Calu3 (cell line): ENCODE measurements at regions not wholly inside any gene's neighbourhood (a gene's known extent, or its start where the extent isn't known, plus 50 kb on each side); places are given as distances from the start of the nearest gene placed in this dataset.

ENCODE experiments used
- BruUV-seq: library from RNA; stranded (reverse); fragments of 400-500 nt; replicated peaks from 2 replicates; lab custom pipeline; 2021; lab: Mats Ljungman, UMichigan
- CTCF ChIA-PET: fragments of 300-600 bp; sonication (Branson Sonifier 250); formaldehyde crosslinking; loops from one replicate; lab custom pipeline; 2022; ENCODE audit warnings: antibody characterized with exemption; lab: Charles Lee
- DNase-seq: peaks from one replicate; pipeline ENCODE4 v3.0.0; 2022
- H3K27ac Mint-ChIP-seq: one replicate; pipeline ENCODE4 v1.8.0; 2022; ENCODE audit warnings: mixed read lengths; ENCODE audit not compliant: unreplicated experiment
- H3K27me3 Mint-ChIP-seq: one replicate; pipeline ENCODE4 v1.8.0; 2022; ENCODE audit warnings: mixed read lengths; ENCODE audit not compliant: unreplicated experiment
- H3K36me3 Mint-ChIP-seq: one replicate; pipeline ENCODE4 v1.8.0; 2022; ENCODE audit warnings: mild to moderate bottlenecking, moderate library complexity, mixed read lengths; ENCODE audit not compliant: insufficient read depth, unreplicated experiment
- H3K4me1 Mint-ChIP-seq: one replicate; pipeline ENCODE4 v1.8.0; 2022; ENCODE audit warnings: mild to moderate bottlenecking, low read depth, mixed read lengths; ENCODE audit not compliant: unreplicated experiment
- H3K4me3 Mint-ChIP-seq: one replicate; pipeline ENCODE4 v1.8.0; 2022; ENCODE audit warnings: mild to moderate bottlenecking, low read depth, moderate library complexity, mixed read lengths; ENCODE audit not compliant: unreplicated experiment
- H3K9me3 Mint-ChIP-seq: one replicate; pipeline ENCODE4 v1.8.0; 2022; ENCODE audit warnings: low read depth, mixed read lengths; ENCODE audit not compliant: unreplicated experiment
- intact Hi-C: fragments of 100-400 bp; cut with micrococcal nuclease; formaldehyde crosslinking; loops from one replicate; pipeline ENCODE4 v1.10.0; 2022; ENCODE audit not compliant: unreplicated experiment
- TF ChIP-seq, protein P1 (sequence below): fragments of 200-600 bp; IDR thresholded peaks from one replicate; pipeline ENCODE4 v1.8.0; 2022; ENCODE audit warnings: antibody characterized with exemption; ENCODE audit not compliant: unreplicated experiment

DNA sequence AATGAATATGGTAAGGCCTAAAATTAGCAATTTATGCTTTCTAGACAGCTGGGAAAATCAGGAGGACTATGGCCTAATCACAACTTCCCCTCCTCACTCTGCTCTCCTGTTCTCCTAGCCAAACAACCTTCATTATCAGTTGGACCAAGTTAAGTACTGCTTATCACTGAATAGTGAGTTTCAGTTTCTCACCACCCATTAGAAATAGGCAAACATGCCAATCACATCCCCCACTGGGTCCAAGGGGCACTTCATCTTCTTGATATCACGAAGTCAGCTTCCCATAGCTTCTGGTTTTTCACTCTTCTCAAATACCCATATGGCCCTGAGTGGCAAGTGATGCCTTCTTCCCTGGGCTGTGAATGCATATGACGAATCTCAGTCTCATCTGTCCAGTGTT is 689.6 kb downstream of the SLITRK5 start:
- TF ChIP-seq, protein P1, sequence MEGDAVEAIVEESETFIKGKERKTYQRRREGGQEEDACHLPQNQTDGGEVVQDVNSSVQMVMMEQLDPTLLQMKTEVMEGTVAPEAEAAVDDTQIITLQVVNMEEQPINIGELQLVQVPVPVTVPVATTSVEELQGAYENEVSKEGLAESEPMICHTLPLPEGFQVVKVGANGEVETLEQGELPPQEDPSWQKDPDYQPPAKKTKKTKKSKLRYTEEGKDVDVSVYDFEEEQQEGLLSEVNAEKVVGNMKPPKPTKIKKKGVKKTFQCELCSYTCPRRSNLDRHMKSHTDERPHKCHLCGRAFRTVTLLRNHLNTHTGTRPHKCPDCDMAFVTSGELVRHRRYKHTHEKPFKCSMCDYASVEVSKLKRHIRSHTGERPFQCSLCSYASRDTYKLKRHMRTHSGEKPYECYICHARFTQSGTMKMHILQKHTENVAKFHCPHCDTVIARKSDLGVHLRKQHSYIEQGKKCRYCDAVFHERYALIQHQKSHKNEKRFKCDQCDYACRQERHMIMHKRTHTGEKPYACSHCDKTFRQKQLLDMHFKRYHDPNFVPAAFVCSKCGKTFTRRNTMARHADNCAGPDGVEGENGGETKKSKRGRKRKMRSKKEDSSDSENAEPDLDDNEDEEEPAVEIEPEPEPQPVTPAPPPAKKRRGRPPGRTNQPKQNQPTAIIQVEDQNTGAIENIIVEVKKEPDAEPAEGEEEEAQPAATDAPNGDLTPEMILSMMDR: no peak
- no peaks in the 10 kb centered on the region for H3K36me3 Mint-ChIP-seq
- no peak overlapping the region for H3K27ac Mint-ChIP-seq
- CTCF ChIA-PET: no interaction called here
- DNase-seq: no peak
- peaks cover 4% of the 10 kb centered on the region for H3K9me3 Mint-ChIP-seq
- H3K27me3 Mint-ChIP-seq: no peaks in the 10 kb centered on the region
- BruUV-seq: no TSS peak
- intact Hi-C loops: no loop called here
- no peak overlapping the region for H3K4me3 Mint-ChIP-seq
- no peaks in the 10 kb centered on the region for H3K4me1 Mint-ChIP-seq

- no TSS peak for BruUV-seq
- no peaks in the 10 kb centered on the region for H3K36me3 Mint-ChIP-seq
- no peak overlapping the region for H3K27ac Mint-ChIP-seq
- no peaks in the 10 kb centered on the region for H3K27me3 Mint-ChIP-seq
- H3K9me3 Mint-ChIP-seq: no peaks in the 10 kb centered on the region
- no peaks in the 10 kb centered on the region for H3K4me1 Mint-ChIP-seq
- TF ChIP-seq, protein P1: no peak
- intact Hi-C loops: no loop called here
- H3K4me3 Mint-ChIP-seq: no peak overlapping the region
- no peak for DNase-seq
- CTCF ChIA-PET: no interaction called here
Measured at GRCh38 chr13:88369866-88370265, 698.7 kb downstream of the SLITRK5 start.

DNA sequence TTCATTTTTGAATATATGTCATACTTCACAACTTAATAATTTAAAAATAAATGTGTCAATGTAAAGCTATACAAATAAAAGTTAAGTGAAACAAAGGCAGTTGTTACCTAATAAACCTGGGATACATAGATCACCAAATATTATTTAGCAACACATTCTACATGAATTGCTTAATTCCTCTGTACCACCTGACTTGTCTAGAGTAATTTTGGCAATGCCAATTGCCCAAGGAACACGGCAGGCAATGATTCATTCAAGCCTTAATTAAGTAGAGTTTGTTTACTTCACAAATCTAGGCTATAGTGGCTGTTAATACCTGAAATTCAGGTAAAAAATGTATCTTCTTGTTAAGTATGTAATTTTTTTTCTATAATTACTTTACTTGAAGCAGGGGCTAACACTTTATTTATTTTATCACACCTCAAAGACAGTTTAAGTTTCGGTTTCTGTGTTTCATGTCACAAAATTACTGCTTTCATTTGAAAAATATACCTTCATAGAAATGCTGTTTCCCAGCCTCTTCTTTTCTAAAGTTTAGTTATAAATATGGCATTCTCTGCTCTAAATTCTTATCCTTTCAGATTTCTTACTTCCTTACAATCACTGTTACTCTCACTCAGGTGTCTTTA is 705.7 kb downstream of the SLITRK5 start:
- TF ChIP-seq, protein P1: no peak
- H3K36me3 Mint-ChIP-seq: no peaks in the 10 kb centered on the region
- intact Hi-C loops: no loop called here
- H3K4me1 Mint-ChIP-seq: no peaks in the 10 kb centered on the region
- CTCF ChIA-PET: no interaction called here
- H3K27ac Mint-ChIP-seq: no peak overlapping the region
- BruUV-seq: no TSS peak
- DNase-seq: no peak
- no peaks in the 10 kb centered on the region for H3K27me3 Mint-ChIP-seq
- H3K9me3 Mint-ChIP-seq: peaks cover 2% of the 10 kb centered on the region
- no peak overlapping the region for H3K4me3 Mint-ChIP-seq

DNA sequence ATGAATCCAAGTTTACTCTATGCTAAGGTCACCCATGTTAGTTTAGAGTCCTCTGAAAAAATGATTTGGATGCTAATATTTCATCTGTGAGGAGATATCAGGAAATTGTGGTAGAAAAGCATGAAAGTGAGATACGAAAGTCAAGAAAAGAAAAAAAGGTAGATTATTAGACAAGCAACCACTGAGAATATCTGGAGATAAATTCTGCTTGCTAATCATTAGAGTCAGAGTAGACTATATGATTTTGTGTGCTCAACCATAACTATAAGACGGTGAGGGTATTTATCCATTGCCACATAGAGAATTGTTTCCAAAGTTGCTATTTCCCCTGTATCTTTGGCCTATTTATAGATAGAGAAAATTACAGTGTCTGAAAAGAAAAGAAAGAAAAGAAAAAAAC is 706.7 kb downstream of the SLITRK5 start:
- Mint-ChIP-seq H3K4me3 (no peak overlapping the region), H3K27ac (no peak overlapping the region), H3K9me3 (peaks cover 2% of the 10 kb centered on the region), H3K36me3 (no peaks in the 10 kb centered on the region), H3K4me1 (no peaks in the 10 kb centered on the region), H3K27me3 (no peaks in the 10 kb centered on the region)
- TF ChIP-seq, protein P1: no peak
- CTCF ChIA-PET: interaction anchor here (0.7 kb wide), 1 partner anchor 837 kb away, joined by 4 read pairs; no protein-coding TSS in a partner anchor
- BruUV-seq: no TSS peak
- no peak for DNase-seq
- intact Hi-C loops: no loop called here
